ENCODE measurements at regions not wholly inside any gene's neighbourhood (a gene's known extent, or its start where the extent isn't known, plus 50 kb on each side); places are given as distances from the start of the nearest gene placed in this dataset.
"Not testable (repeated sequence)": the region's sequence is repeated elsewhere in the genome, so short reads cannot be mapped to it uniquely, and the experiment has no call there.

DNA sequence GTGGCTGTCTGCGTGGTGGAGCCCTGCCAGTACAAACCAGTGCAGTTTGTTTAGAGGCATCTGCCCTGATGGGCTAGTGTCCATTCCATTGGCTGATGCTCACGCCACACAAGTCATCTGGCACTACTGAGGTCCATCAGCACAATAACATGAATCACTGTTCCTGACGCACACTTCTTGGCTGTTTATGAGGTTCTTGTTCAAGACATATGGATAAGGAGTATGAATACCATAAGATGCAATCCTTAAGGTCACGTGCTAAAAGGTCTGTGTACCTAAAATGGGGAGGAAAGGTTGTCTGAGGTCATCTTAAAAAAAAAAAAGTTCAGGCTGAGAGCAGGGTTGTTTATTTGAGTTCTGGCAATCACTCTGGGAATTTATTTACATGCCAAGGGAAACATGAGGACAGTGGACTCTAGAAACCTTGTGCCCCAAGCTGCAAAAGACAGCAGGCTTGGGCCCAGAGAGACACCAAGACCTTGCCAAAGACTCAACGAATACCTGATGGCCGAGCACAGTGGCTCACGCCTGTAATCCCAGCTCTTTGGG is 54.1 kb upstream of the SHLD1 start:
- no peak for DNase-seq

DNA sequence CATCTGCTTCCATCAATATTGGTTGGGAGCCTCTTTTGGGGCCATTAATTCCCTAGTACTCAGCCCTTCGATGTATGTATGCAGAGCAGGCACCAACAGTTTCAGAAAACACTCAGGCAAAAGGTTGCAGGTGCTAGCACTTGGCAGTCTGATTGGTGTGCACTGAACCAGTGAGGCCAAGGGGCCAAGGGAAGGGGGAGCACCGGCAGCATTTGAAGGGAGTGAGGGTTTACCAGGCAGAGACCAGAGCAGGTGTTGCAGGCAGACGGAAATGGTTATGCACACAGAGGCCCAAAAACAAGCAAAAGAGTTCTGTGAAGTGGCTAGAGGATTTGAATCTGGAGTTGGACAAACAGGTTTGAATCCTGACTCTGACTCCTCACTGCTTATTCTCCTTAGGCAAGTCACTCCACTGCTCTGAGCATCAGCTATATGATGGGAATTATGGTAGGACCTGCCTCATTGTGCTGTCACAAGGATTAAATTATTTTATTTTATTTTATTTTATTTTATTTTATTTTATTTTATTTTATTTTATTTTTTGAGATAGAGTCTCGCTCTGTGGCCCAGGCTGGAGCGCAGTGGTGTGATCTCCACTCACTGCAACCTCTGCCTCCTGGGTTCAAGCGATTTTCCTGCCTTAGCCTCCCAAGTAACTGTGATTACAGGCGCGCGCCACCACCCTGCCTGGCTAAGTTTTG is 58.1 kb upstream of the SHLD1 start:
- no peak for DNase-seq

DNA sequence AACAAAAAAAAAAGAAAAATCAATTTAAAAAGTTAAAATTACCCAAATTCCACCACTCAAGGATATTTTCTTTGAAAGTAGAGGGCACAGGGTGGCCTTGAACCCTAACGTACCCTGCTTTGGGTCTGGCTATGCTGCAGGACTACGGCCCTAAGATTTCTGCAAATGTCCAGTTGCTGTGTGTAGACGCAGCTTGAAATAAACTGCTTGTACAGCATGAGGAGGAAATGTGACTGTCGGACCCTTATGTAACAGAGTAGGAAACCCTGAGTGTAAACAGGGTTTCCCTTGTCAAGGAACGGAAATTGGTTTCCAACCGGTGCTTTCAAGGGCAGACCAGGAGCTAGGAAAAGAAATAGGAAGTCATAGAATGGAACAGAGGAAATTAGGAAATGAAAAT is 60.7 kb upstream of the SHLD1 start:
- DNase-seq, result no peak

DNA sequence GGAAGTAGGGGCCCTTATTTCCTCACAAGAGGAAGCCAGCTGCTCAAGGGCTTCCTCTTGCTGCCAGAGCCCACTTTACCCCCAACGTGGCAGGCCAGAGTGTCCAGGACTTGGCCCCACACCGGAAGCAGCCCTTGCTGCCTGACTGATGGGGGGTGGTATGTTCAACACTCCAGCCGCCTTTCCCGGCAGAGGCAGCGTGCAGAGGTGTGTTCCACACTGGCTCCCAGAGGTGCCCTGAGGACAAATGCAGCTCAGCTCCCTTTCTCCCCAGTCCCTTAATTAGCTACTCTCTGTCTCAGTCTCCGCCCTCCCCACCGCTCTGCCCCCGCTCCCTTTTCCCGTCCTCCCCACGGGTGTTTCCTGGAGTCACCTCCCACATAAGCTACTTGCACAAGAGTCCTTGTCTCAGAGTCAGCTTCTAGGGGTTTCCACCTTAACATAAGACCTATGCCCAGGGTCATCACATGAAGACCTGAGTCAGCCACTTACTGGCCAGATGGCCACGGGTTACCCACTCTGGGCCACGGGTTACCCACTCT is 61.7 kb upstream of the SHLD1 start:
- no peak for DNase-seq

DNA sequence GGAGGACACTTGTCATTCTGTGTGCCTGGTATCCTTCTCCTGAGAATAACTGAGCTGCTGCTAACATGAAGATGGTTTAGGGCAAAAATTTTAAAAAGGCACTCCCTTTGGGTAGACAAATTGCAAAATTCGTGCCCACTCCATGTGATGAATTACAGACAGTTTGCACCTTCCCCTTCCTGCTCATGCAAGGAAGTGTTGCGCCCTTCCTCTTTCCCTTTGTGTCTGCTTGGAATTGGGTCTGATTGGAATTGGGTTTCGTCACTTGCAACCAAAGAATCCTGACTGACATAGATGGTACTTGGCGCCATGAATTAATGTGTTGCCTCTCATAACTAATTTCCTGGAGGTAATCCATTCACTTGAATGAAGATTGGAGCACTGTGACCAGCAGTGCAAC is 62.3 kb upstream of the SHLD1 start:
- DNase-seq, result peak; percentile 35 to 64

DNA sequence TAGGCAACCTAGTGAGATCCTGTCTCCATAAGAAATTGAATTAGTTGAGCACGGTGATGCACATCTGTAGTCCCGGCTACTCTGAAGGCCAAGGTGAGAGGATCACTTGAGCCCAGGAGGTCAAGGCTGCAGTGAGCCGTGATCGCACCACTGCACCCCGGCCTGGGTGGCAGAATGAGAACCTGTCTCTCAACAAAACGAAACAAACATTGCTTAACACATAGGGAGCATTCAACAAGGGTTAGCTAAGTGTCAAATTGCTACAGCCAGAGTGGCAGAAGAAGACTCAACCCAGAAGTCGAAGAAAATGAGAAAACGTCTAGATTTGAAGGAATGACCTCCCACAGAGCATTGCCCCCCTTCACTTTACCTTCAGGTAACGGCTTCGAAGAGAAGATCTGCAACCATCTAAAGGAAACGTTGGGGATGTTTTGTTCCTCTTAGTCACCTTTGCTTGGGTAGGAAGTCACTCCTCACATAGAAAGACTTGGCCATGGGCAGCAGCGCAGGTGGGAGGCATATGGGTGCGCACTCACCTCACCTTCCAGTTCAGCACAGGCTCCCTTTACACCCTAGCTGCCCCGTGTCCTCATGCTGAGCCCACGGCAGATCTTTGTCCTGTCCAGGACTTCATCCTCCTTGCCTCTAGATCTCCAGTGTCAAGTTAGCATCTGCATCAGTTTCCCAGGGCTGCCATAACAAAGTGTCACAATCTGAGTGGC is 63.7 kb upstream of the SHLD1 start:
- DNase-seq, result no peak

DNA sequence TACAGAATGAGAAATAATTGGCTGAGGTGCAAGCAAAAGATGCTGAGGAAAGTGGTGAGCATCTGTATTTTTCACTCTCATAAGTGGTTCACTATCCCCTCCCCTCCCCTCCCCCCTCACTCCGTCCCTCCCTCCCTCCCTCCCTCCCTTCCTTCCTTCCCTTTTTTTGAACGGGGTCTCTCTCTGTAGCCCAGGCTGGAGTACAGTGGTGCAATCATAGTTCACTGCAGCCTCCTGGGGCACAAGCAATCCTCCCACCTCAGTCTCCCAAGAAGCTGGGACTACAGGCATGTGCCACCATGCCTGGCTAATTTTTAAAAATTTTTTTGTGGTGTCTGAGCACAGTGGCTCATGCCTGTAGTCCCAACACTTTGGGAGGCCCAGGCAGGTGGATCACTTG is 67.6 kb upstream of the SHLD1 start:
- peak in 1 of 2 experiments; percentile 4 for DNase-seq

DNA sequence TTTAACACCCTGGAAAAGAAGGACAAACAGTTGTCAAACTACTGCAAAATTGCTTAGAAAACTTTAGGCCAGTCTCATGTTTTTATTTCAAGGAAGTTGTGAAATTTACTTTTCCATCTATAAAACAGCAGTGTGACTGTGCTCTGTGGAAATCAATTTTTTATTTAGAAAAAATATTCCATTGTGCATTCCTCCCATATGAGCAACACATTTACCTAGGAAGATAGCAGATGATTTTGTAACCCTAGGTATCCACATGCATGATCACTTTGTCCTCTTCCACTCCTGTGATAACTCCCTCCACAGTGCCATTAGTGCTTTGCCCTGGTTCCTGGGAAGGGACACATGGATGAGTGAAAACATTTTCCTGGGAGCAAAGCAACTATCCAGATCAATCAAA is 69.4 kb upstream of the GPCPD1 start:
- peak in 1 of 2 experiments; percentile 42 for DNase-seq

DNA sequence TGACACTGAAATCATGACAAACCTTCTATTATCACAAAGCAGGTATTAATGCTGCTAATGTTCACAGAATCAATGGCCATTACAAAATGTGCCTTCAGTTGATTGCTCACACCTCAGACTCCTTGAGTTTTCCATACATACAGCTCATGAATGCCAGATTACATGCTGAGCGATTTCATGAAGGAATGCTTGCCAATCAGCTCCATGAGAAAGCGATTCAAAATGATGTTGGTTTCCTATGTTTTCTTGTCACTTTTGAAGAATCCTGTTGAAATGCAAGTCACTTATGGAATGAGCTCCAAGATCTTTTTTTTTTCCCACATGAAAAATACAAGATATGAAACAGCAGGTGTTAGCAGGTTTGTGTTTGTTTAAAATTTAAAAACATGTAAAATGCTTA is 68.0 kb upstream of the GPCPD1 start:
- DNase-seq, result no peak

DNA sequence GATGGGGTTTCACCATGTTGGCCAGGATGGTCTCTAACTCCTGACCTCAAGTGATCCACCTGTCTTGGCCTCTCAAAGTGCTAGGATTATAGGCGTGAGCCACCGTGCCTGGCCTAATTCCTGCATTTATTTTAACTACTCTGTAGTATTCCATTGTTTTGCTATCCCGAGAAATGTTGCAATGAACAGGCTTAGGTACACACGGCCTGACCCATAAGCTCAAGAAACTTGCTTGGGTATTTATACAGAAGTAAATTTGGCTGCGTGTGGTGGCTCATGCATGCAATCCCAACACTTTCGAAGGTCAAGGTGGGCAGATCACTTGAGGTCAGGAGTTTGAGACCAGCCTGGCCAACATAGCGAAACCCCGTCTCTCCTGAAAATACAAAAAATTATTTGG is 67.1 kb upstream of the GPCPD1 start:
- DNase-seq, result not testable (repeated sequence)

DNA sequence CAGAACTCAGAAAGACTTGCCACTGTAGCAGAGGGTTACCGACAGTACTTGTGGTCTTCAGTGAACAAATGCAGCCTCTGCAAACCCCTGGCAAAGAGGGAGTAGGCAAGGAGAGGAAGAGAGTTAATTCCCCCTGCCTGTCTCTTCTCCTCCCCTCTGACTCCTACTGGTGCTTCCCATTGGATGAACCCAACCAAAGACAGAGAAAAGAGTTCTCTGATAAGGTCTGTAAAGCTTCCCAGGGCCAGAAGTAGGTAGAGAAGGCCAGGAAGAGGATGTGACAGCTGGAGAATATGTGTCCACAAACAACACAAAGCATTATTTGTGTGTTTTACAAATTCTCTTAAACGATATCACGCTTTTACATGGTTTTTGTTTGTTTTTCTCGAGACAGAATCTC is 66.6 kb upstream of the GPCPD1 start:
- no peak for DNase-seq

DNA sequence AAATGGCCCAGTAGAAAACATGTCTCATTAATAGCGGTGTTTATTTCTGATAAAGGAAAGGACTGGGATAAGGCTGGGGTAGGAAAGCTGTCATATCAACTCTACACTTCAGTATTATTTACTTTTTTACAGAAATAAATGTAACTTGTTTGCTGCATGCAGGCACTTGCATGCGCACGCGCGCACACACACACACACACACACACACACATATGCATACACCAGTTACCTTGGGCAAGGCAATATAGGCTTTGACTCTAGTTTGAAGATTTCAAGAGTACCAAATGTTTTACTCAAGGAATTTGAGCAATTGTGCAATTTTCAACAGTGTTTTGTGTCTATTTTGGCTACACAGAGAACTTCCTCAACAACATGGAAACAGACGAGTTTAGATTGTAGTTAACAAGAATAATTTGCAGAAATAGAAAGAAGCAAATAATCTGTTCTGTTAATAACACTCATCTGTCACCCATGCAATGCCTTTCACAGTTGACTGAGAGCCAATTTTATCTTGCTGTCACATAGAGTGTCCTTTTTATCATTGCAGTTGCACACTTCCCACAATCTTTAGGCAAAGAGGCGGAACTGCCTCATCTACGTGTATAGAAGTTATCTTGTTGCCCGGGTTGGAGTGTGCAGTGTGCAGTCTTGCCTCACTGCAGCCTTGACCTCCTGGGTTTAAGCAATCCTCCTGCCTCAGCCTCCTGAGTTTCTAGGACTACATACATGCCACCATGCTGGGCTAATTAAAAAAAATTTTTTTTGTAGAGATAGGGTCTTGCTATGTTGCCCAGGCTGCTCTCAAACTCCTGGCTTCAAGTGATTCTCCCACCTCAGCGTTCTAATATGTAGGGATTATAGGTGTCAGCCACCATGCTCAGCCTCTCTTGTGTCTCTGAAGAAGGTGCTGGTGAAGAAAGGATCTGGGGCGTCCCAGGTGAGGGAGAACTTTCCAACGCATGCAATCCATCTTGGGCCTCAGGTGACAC is 64.6 kb upstream of the GPCPD1 start:
- DNase-seq, result peak; percentile 71 to 74

DNA sequence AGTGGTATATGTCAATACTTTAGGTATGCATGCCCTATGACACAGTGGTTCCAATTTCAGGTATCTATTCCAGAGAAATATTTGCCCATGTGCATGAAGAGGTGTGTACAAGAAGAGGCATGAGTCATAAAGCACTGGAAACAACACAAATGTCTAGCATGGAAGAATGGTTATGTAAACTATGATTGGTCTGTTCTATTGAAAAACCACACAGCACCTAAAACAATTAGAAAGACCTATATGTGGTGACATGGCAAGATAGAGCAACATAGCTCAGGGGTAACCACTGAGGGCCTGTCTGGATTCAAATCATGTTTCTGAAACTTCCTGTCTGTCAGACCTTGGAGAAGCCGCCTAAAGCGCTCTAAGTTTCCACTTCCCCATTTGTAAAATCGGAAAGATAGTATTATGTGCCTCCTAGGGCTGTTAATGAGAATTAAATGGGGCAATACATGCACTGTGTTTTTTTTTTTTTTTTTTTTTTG is 63.4 kb upstream of the GPCPD1 start:
- peak; percentile 96 to 97 for DNase-seq

DNA sequence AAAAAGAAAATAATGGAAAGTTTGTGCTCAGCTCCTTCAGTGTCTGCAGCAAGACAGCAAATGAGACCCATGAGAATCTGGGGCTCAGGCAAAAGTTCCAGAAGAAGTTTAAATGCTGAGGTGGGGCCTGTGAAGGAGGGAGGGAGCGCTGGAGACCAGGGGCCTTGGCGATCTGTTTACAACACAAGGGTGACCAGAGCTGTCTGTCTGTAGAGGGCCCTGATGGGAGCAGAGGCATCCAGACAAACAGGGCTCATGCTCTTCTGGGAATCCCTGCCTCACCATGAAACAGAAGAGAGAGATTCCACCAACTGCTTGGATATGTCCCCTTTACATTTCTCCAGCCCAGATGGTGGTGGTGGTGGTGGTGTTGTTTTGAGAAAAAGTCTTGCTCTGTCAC is 60.1 kb upstream of the GPCPD1 start:
- no peak for DNase-seq

DNA sequence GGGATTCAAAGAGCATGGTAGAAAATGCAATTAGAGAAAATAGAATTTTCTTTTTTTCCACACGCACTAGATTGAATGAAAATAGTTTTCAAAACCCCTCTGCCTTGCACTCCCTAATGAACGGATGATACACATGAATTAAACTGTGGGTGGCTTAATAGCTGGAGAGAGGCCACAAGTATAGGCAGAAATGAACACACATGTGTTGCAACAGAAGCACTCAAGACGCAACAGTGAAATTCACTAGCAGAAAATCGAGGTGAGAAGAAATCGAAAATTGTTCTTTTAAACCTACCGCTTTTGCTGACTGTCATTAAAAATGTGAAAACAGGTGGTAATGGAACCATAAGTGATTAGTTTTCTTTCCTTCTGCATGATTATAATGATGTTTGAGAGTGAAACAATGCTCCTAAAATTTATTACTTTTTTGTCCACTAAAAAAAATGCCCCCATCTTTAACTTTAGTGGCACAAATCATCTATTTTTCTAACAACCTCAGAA is 59.3 kb upstream of the GPCPD1 start:
- no peak for DNase-seq

DNA sequence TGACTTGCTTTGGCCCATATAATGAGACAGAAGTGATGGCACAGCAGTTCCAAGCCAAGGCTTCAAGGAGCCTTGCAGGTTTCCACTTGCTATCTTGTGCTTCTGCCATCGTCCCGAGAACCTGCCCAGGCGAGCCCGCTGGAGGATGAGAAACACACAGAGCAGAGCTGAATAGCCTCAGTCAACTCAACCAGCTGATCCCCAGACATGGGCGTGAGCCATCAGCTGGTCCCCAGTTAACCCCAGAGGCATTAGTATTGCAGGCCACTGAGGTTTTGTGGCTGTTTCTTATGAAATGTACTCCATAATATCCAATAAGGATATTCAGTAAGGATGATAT is 57.7 kb upstream of the GPCPD1 start:
- no peak for DNase-seq

DNA sequence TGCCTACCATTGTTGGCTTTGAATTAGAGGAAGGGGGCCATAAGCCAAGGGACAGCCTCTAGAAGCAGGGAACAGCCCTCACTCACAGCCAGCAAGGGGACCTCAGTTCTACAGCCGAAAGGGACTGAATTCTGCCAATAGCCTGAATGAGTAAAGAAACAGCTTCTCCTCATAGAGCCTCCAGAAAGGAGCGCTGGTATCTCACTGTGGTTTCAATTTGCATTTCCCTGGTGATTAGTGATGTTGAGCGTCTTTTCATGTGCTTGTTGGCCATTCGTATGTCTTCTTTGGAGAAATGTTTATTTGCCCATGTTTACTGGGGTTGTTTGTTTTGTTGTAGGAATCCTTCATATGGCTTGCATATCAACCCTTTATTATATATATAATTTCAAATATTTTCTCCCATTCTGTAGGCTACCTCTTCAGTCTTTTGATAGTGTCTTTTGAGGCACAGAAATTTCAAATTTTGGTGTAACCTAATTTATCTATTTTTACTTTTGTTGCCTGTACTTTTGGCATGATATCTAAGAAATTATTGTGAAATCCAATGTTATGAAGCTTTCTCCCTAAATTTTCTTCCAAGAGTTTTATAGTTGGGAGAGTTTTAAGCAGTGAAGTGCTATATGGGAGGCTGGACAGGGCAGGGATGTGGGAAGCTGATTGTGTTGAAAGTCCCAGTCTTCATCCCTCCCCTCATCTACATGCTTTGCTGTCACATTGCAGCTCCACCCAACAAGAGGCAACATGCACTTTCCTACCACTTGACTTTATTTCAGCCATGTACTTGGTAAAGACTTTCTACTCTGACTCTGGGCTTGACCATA is 57.1 kb upstream of the GPCPD1 start:
- DNase-seq, result no peak

DNA sequence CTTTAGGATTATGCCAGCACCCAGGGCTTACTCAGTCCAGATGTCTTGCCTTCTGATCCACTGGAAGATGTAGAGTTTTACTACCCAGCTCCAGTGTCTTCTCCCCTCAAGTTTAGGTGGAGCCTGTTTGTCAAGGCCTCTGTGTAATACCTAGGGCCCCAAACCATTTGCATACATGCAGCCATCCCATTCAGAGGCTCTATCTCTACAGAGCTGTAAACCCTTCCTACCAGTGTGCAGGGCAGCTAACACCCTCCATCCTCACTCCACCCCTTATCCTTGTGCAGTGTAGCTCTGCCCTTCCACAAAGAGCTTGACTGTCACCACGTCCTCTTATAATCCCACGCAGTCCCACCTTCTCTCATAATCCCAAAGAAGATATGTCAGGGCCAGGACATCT is 54.6 kb upstream of the GPCPD1 start:
- no peak for DNase-seq

DNA sequence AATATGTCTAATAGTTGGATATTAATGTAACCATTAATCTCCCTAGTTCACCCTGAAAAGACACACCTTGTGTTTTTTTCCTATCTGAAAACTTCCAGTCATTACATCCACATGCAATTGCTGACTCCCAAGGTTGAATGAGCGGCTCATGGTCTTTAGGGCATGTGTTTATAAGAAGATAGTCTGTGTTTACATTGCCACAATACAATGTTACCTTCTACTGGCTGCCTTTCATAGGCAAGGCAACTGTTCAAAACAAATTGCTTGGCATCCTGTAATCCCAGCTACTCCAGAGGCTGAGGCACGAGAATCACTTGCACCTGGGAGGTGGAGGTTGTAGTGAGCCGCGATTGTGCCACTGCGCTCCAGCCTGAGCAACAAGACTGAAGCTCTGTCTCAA is 52.6 kb upstream of the GPCPD1 start:
- no peak for DNase-seq

DNA sequence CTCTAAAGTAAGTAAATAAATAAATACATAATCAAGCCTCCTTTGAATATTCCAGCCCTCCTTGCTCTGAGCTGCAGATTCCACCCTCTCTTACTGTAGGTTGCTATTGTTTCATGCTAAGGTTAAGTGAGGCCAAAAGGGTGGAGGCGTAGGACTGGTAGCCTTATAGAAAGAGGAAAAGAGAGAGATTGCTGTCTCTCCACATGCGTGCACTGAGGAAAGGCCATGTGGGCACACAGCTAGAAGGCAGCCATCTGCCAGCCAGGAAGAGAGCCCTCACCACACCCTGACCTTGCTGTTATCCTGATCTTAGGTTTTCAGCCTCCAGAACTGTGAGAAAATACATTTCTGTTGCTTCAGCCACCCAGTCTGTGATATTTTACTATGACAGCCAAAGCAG is 52.0 kb upstream of the GPCPD1 start:
- no peak for DNase-seq

DNA sequence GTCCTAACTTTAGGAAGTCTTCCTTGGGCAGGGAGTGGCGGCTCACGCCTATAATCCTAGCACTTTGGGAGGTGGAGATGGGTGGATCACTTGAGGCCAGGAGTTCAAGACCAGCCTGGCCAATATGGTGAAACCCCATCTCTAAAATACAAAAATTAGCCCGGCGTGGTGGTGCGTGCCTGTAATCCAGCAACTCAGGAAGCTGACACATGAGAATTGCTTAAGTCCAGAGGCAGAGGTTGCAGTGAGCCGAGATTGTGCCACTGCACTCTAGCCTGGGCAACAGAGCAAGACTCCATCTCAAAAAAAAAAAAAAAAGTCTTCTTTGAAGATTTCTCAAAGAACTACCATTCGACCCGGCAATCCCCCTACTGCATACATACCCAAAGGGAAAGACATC is 50.0 kb upstream of the GPCPD1 start:
- DNase-seq, result not testable (repeated sequence)

All from AML-193 (cell line).